Neural progenitor cell (in vitro differentiated cells): ENCODE measurements at regions not wholly inside any gene's neighbourhood (a gene's known extent, or its start where the extent isn't known, plus 50 kb on each side); places are given as distances from the start of the nearest gene placed in this dataset.

Source experiments
- DNase-seq: peaks from one replicate; pipeline ENCODE4 v3.0.0-alpha.2; 2016; ENCODE audit warnings: low spot score
- H2AFZ ChIP-seq: fragments of 200-600 bp; sonication (generic); replicated peaks from 2 replicates; pipeline ENCODE4 v1.6.1; 2016; ENCODE audit warnings: antibody characterized with exemption
- H3F3A ChIP-seq: fragments of 200-600 bp; sonication (generic); 2 replicates; pipeline ENCODE4 v1.6.1; 2016; ENCODE audit warnings: antibody characterized with exemption, low read depth
- H3K27ac ChIP-seq: fragments of 200-600 bp; sonication (generic); 2 replicates; pipeline ENCODE4 v1.5.1; 2016; ENCODE audit warnings: mild to moderate bottlenecking
- H3K27me3 ChIP-seq: fragments of 200-600 bp; sonication (generic); 2 replicates; pipeline ENCODE4 v1.6.1; 2016; ENCODE audit warnings: mild to moderate bottlenecking, moderate library complexity
- H3K36me3 ChIP-seq: fragments of 200-600 bp; sonication (generic); 2 replicates; pipeline ENCODE4 v1.5.1; 2016
- H3K4me1 ChIP-seq: fragments of 200-600 bp; sonication (generic); 2 replicates; pipeline ENCODE4 v1.6.1; 2016; ENCODE audit warnings: mixed run types
- H3K4me2 ChIP-seq: fragments of 200-600 bp; sonication (generic); 2 replicates; pipeline ENCODE4 v1.6.1; 2016
- H3K4me3 ChIP-seq: fragments of 200-600 bp; sonication (generic); 2 replicates; pipeline ENCODE4 v1.5.1; 2016
- H3K79me2 ChIP-seq: fragments of 200-600 bp; sonication (generic); 2 replicates; pipeline ENCODE4 v1.6.1; 2016; ENCODE audit warnings: low read depth
- H3K9ac ChIP-seq: fragments of 200-600 bp; sonication (generic); 2 replicates; pipeline ENCODE4 v1.6.1; 2016
- H3K9me3 ChIP-seq: fragments of 200-600 bp; sonication (generic); 2 replicates; pipeline ENCODE4 v1.5.1; 2016; ENCODE audit warnings: low read depth
- H4K20me1 ChIP-seq: fragments of 200-600 bp; sonication (generic); 2 replicates; pipeline ENCODE4 v1.6.1; 2016; ENCODE audit warnings: low read depth
- H3K27ac Mint-ChIP-seq: 3 replicates; pipeline ENCODE4 v1.8.0; 2021; ENCODE audit warnings: mixed read lengths
- H3K27me3 Mint-ChIP-seq: 2 replicates; pipeline ENCODE4 v1.8.0; 2022; ENCODE audit warnings: low read depth, mild to moderate bottlenecking, inconsistent platforms, moderate library complexity, mixed read lengths; ENCODE audit not compliant: insufficient read depth
- H3K36me3 Mint-ChIP-seq: 3 replicates; pipeline ENCODE4 v1.8.0; 2021; ENCODE audit warnings: mixed read lengths
- H3K4me1 Mint-ChIP-seq: 3 replicates; pipeline ENCODE4 v1.8.0; 2021; ENCODE audit warnings: mixed read lengths
- H3K4me3 Mint-ChIP-seq: 3 replicates; pipeline ENCODE4 v1.8.0; 2021; ENCODE audit warnings: mild to moderate bottlenecking, moderate library complexity, mixed read lengths
- H3K9me3 Mint-ChIP-seq: 3 replicates; pipeline ENCODE4 v1.8.0; 2020; ENCODE audit warnings: mixed read lengths
- CTCF ChIP-seq: fragments of 200-600 bp; sonication (generic); IDR thresholded peaks from 2 replicates; pipeline ENCODE4 v1.5.1; 2017; ENCODE audit warnings: antibody characterized with exemption, mild to moderate bottlenecking
- EZH2 ChIP-seq: fragments of 200-600 bp; sonication (generic); IDR thresholded peaks from 2 replicates; pipeline ENCODE4 v1.6.1; 2017; ENCODE audit warnings: antibody characterized with exemption, mild to moderate bottlenecking, moderate library complexity
- EZH2phosphoT487 ChIP-seq: fragments of 200-600 bp; sonication (generic); IDR thresholded peaks from 2 replicates; pipeline ENCODE4 v1.6.1; 2017; ENCODE audit warnings: antibody characterized with exemption

- DNase-seq: no peak
- H3K9me3 ChIP-seq: no peaks in the 10 kb centered on the region
- no peaks in the 10 kb centered on the region for H3K4me1 ChIP-seq
- no peak overlapping the region for H3K27ac ChIP-seq
- Mint-ChIP-seq H3K27me3 (peaks cover 2% of the 10 kb centered on the region), H3K27ac (no peak overlapping the region), H3K4me1 (peaks cover 6% of the 10 kb centered on the region), H3K36me3 (no peaks in the 10 kb centered on the region), H3K4me3 (no peak overlapping the region), H3K9me3 (peaks cover 2% of the 10 kb centered on the region)
- H2AFZ ChIP-seq: no peak overlapping the region
- no peak overlapping the region for H3K4me2 ChIP-seq
- no peak overlapping the region for H3K4me3 ChIP-seq
- no peaks in the 10 kb centered on the region for H3K27me3 ChIP-seq
- no peak for TF ChIP-seq EZH2phosphoT487
- TF ChIP-seq CTCF: no peak
- TF ChIP-seq EZH2: no peak
- H3K9ac ChIP-seq: no peak overlapping the region
- no peaks in the 10 kb centered on the region for H3K79me2 ChIP-seq
- H3K36me3 ChIP-seq: no peaks in the 10 kb centered on the region
- no peaks in the 10 kb centered on the region for H4K20me1 ChIP-seq
- no peaks in the 10 kb centered on the region for H3F3A ChIP-seq
Observed at GRCh38 chr18:73826098-73826497, 321.5 kb downstream of the FBXO15 start.

GRCh38 chr18:73824671-73825070 is 323.0 kb downstream of the FBXO15 start:
- no peak overlapping the region for H3K4me3 ChIP-seq
- Mint-ChIP-seq H3K4me3 (no peak overlapping the region), H3K27ac (no peak overlapping the region), H3K27me3 (peaks cover 2% of the 10 kb centered on the region), H3K36me3 (no peaks in the 10 kb centered on the region), H3K9me3 (peaks cover 2% of the 10 kb centered on the region), H3K4me1 (peaks cover 1% of the 10 kb centered on the region)
- no peak overlapping the region for H3K4me2 ChIP-seq
- H3K4me1 ChIP-seq: no peaks in the 10 kb centered on the region
- H3K79me2 ChIP-seq: no peaks in the 10 kb centered on the region
- H2AFZ ChIP-seq: no peak overlapping the region
- no peaks in the 10 kb centered on the region for H4K20me1 ChIP-seq
- no peaks in the 10 kb centered on the region for H3F3A ChIP-seq
- no peak overlapping the region for H3K9ac ChIP-seq
- no peak overlapping the region for H3K27ac ChIP-seq
- no peaks in the 10 kb centered on the region for H3K9me3 ChIP-seq
- DNase-seq: no peak
- no peaks in the 10 kb centered on the region for H3K27me3 ChIP-seq
- H3K36me3 ChIP-seq: no peaks in the 10 kb centered on the region
- no peak for TF ChIP-seq EZH2
- TF ChIP-seq CTCF: no peak
- no peak for TF ChIP-seq EZH2phosphoT487

GRCh38 chr18:73812423-73812822 is 335.2 kb downstream of the FBXO15 start:
- Histone ChIP-seq H3K79me2 (no peaks in the 10 kb centered on the region), H3K36me3 (no peaks in the 10 kb centered on the region), H3K4me3 (no peak overlapping the region), H3F3A (no peaks in the 10 kb centered on the region), H3K4me2 (no peak overlapping the region), H3K9me3 (no peaks in the 10 kb centered on the region), H4K20me1 (no peaks in the 10 kb centered on the region), H2AFZ (no peak overlapping the region), H3K27me3 (no peaks in the 10 kb centered on the region), H3K4me1 (no peaks in the 10 kb centered on the region), H3K27ac (no peak overlapping the region), H3K9ac (no peak overlapping the region)
- H3K27ac Mint-ChIP-seq: no peak overlapping the region
- H3K9me3 Mint-ChIP-seq: no peaks in the 10 kb centered on the region
- no peaks in the 10 kb centered on the region for H3K4me1 Mint-ChIP-seq
- no peak for DNase-seq
- H3K4me3 Mint-ChIP-seq: no peak overlapping the region
- no peaks in the 10 kb centered on the region for H3K36me3 Mint-ChIP-seq
- H3K27me3 Mint-ChIP-seq: no peaks in the 10 kb centered on the region
- TF ChIP-seq EZH2: no peak
- TF ChIP-seq EZH2phosphoT487: no peak
- TF ChIP-seq CTCF: no peak
